H1 (cell line): ENCODE measurements at regions not wholly inside any gene's neighbourhood (a gene's known extent, or its start where the extent isn't known, plus 50 kb on each side); places are given as distances from the start of the nearest gene placed in this dataset.

ENCODE experiments used
- CTCF ChIA-PET: fragments of 300-600 bp; sonication (Branson Sonifier 250); formaldehyde crosslinking; loops from one replicate; lab custom pipeline; 2021; ENCODE audit not compliant: partially characterized antibody; lab: Charles Lee
- POLR2A ChIA-PET: fragments of 300-600 bp; sonication (Branson Sonifier 250); formaldehyde crosslinking; loops from one replicate; lab custom pipeline; 2021; ENCODE audit warnings: inconsistent platforms; ENCODE audit not compliant: partially characterized antibody; lab: Charles Lee
- DNase-seq, 2 experiments: peaks; one replicate each; pipeline versions ENCODE4 v3.0.0 to v3.0.0-alpha.2; 2010 to 2022; ENCODE audit warnings: low spot score in 2 of 2, low read depth in 1 of 2, mixed read lengths in 1 of 2
- FAIRE-seq: peaks from 2 replicates; lab custom pipeline; 2011; peaks lifted over from hg19 to GRCh38; lab: Jason Lieb, UNC
- H2AFZ ChIP-seq: 2 replicates; pipeline ENCODE4 v1.8.1; 2012; ENCODE audit warnings: low read length, inconsistent platforms
- H2AK5ac ChIP-seq: 2 replicates; pipeline ENCODE4 v1.6.1; 2013; ENCODE audit warnings: low read depth, low read length
- H2BK120ac ChIP-seq: replicated peaks from 2 replicates; pipeline ENCODE3; 2013; ENCODE audit warnings: low read depth, low read length, inconsistent platforms
- H2BK12ac ChIP-seq: 2 replicates; pipeline ENCODE4 v1.6.1; 2013; ENCODE audit warnings: low read depth, low read length
- H2BK15ac ChIP-seq: 2 replicates; pipeline ENCODE4 v1.6.1; 2013; ENCODE audit warnings: low read length
- H2BK20ac ChIP-seq: 2 replicates; pipeline ENCODE4 v1.6.1; 2013; ENCODE audit warnings: low read length
- H2BK5ac ChIP-seq: 2 replicates; pipeline ENCODE4 v1.6.1; 2013; ENCODE audit warnings: low read depth, low read length
- H3K14ac ChIP-seq: 2 replicates; pipeline ENCODE4 v1.6.1; 2013; ENCODE audit warnings: inconsistent platforms; ENCODE audit not compliant: insufficient read length
- H3K18ac ChIP-seq: 2 replicates; pipeline ENCODE4 v1.6.1; 2013; ENCODE audit warnings: low read length; ENCODE audit errors: extremely low read depth
- H3K23ac ChIP-seq: 2 replicates; pipeline ENCODE4 v1.6.1; 2013; ENCODE audit warnings: inconsistent platforms; ENCODE audit not compliant: insufficient read length
- H3K23me2 ChIP-seq: 2 replicates; pipeline ENCODE4 v1.6.1; 2013; ENCODE audit warnings: low read depth, low read length
- H3K27ac ChIP-seq: 2 replicates; pipeline ENCODE4 v1.6.1; 2011; ENCODE audit warnings: low read depth, low read length, inconsistent platforms
- H3K27me3 ChIP-seq, 4 experiments: replicated peaks in 1 of 4; 1 replicate in 1 of 4; 2 replicates in 3 of 4; pipeline versions ENCODE4 v1.6.1 to v1.8.1; 2011 to 2013; ENCODE audit warnings: low read length in 3 of 4, mild to moderate bottlenecking in 3 of 4, inconsistent platforms in 2 of 4, mixed read lengths in 2 of 4, moderate library complexity in 1 of 4; ENCODE audit not compliant: control insufficient read depth in 3 of 4, insufficient read depth in 3 of 4; ENCODE audit errors: extremely low read depth in 1 of 4
- H3K36me3 ChIP-seq, 4 experiments: 2 replicates each; pipeline versions ENCODE4 v1.6.1 to v1.8.1; 2011 to 2013; ENCODE audit warnings: mild to moderate bottlenecking in 4 of 4, low read length in 3 of 4, moderate library complexity in 2 of 4, control low read depth in 1 of 4, inconsistent platforms in 1 of 4; ENCODE audit not compliant: insufficient read depth in 4 of 4, control insufficient read depth in 2 of 4
- H3K4ac ChIP-seq: replicated peaks from 2 replicates; pipeline ENCODE3; 2013; ENCODE audit warnings: low read length, low read depth, mixed read lengths, inconsistent platforms; ENCODE audit not compliant: insufficient read length
- H3K4me1 ChIP-seq, 4 experiments: replicated peaks in 1 of 4; 1 replicate in 1 of 4; 2 replicates in 3 of 4; pipeline versions ENCODE4 v1.6.1 to v1.8.1; 2011 to 2013; ENCODE audit warnings: low read length in 3 of 4, inconsistent platforms in 2 of 4, mixed read lengths in 1 of 4; ENCODE audit not compliant: insufficient read depth in 4 of 4, control insufficient read depth in 3 of 4
- H3K4me2 ChIP-seq, 2 experiments: 2 replicates each; pipeline versions ENCODE4 v1.6.1 to v1.8.1; 2011 to 2013; ENCODE audit warnings: low read depth in 2 of 2, low read length in 2 of 2, control low read depth in 1 of 2, inconsistent platforms in 1 of 2, mild to moderate bottlenecking in 1 of 2; ENCODE audit not compliant: insufficient read depth in 1 of 2
- H3K4me3 ChIP-seq, 4 experiments: fragments of 200-600, 300-600 bp in 1 of 4; sonication (generic), shearing (Covaris generic), sonication (Bioruptor Twin) in 1 of 4; 2 replicates each; pipeline versions ENCODE4 v1.5.1 to v1.8.1; 2011 to 2016; ENCODE audit warnings: low read length in 4 of 4, low read depth in 3 of 4, control low read depth in 2 of 4, inconsistent platforms in 2 of 4, mild to moderate bottlenecking in 2 of 4, mixed read lengths in 1 of 4, moderate library complexity in 1 of 4; ENCODE audit not compliant: insufficient read depth in 2 of 4; ENCODE audit errors: extremely low read depth in 1 of 4
- H3K56ac ChIP-seq: replicated peaks from 2 replicates; pipeline ENCODE3; 2013; ENCODE audit warnings: low read depth, mild to moderate bottlenecking, mixed read lengths, low read length, inconsistent platforms; ENCODE audit not compliant: insufficient read length
- H3K79me1 ChIP-seq: 2 replicates; pipeline ENCODE4 v1.6.1; 2013; ENCODE audit warnings: low read depth, low read length, control low read depth
- H3K79me2 ChIP-seq, 2 experiments: 2 replicates each; pipeline versions ENCODE4 v1.6.1 to v1.8.1; 2012 to 2013; ENCODE audit warnings: low read length in 2 of 2, mild to moderate bottlenecking in 2 of 2, inconsistent platforms in 1 of 2; ENCODE audit not compliant: insufficient read depth in 2 of 2, control insufficient read depth in 1 of 2
- H3K9ac ChIP-seq, 4 experiments: replicated peaks in 1 of 4; 1 replicate in 1 of 4; 2 replicates in 3 of 4; pipeline versions ENCODE4 v1.6.1 to v1.8.1; 2011 to 2013; ENCODE audit warnings: low read depth in 3 of 4, low read length in 3 of 4, control low read depth in 2 of 4, mild to moderate bottlenecking in 2 of 4, moderate library complexity in 2 of 4, inconsistent platforms in 1 of 4; ENCODE audit errors: extremely low read depth in 1 of 4
- H3K9me3 ChIP-seq, 2 experiments: 2 replicates each; pipeline versions ENCODE4 v1.6.1 to v1.8.1; 2012 to 2013; ENCODE audit warnings: mild to moderate bottlenecking in 2 of 2, moderate library complexity in 2 of 2, control low read depth in 1 of 2, inconsistent platforms in 1 of 2, low read depth in 1 of 2, low read length in 1 of 2, mixed read lengths in 1 of 2; ENCODE audit not compliant: insufficient read depth in 2 of 2
- H4K20me1 ChIP-seq, 2 experiments: replicated peaks in 1 of 2; 2 replicates each; pipeline versions ENCODE3 to v1.8.1; 2011 to 2013; ENCODE audit warnings: inconsistent platforms in 2 of 2, low read length in 2 of 2, mild to moderate bottlenecking in 1 of 2; ENCODE audit not compliant: insufficient read depth in 2 of 2, control insufficient read depth in 1 of 2
- H4K5ac ChIP-seq: 2 replicates; pipeline ENCODE4 v1.6.1; 2013; ENCODE audit warnings: low read length, low read depth, mixed read lengths, inconsistent platforms; ENCODE audit not compliant: insufficient read length
- H4K8ac ChIP-seq: 2 replicates; pipeline ENCODE4 v1.8.0; 2013; ENCODE audit warnings: mild to moderate bottlenecking, moderate library complexity, low read length, inconsistent platforms; ENCODE audit not compliant: insufficient read depth; ENCODE audit errors: extremely low read depth
- H4K91ac ChIP-seq: replicated peaks from 2 replicates; pipeline ENCODE3; 2013; ENCODE audit warnings: low read length, mixed read lengths, inconsistent platforms; ENCODE audit not compliant: insufficient read length
- NRF1 ChIP-seq: IDR thresholded peaks from 2 replicates; pipeline ENCODE4 v1.6.1; 2011; ENCODE audit warnings: mild to moderate bottlenecking, low read depth, low read length, improper control_type of control experiment
- WGBS, 2 experiments: shearing (Covaris generic) in 1 of 2; methylation state at CpG; one replicate each; pipeline versions ENCODE4 v1.1.6 to v1.1.7; 2013 to 2015; ENCODE audit warnings: low lambda C conversion rate in 2 of 2, mixed read lengths in 2 of 2, inconsistent platforms in 1 of 2, low coverage in 1 of 2, missing lambda C conversion rate in 1 of 2; ENCODE audit not compliant: insufficient replicate concordance in 2 of 2, insufficient coverage in 1 of 2, insufficient read length in 1 of 2; ENCODE audit errors: extremely low coverage in 1 of 2, missing lambda C conversion rate in 1 of 2; 5-methylcytosine and 5-hydroxymethylcytosine counted together

DNA sequence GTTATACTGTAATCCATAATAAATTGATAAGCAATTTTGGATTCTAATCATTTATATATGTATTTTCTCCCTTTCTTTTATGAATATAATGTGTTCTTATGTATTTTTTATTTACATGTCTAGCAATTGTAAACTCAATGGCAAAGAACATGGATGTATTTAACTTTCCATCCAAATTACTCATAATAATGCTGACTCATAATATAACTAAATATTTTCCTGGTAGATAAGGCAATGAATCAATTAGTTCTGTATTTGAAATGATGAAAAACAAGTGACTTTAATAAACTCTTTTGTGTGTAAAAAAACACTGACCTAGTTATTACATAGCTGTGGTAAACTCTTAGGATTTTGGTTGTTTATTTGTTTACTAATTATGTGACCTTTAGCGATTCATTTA lies 211.2 kb downstream of the DTHD1 start:
- Histone ChIP-seq H3K27ac (no peak overlapping the region), H4K20me1 (no peaks in the 10 kb centered on the region), H3K79me1 (no peaks in the 10 kb centered on the region), H4K91ac (no peak overlapping the region), H3K27me3 (no peaks in the 10 kb centered on the region), H2BK120ac (no peak overlapping the region), H2AFZ (no peak overlapping the region), H3K4me1 (no peaks in the 10 kb centered on the region), H3K56ac (no peak overlapping the region), H3K4me3 (no peak overlapping the region), H2BK12ac (no peak overlapping the region), H3K18ac (no peak overlapping the region), H3K79me2 (no peaks in the 10 kb centered on the region), H4K5ac (no peak overlapping the region), H2BK5ac (no peak overlapping the region), H3K9me3 (no peaks in the 10 kb centered on the region), H2AK5ac (no peak overlapping the region), H2BK20ac (no peak overlapping the region), H3K4ac (no peak overlapping the region), H3K23ac (no peak overlapping the region), H3K14ac (no peak overlapping the region), H3K36me3 (no peaks in the 10 kb centered on the region), H3K9ac (no peak overlapping the region), H3K4me2 (no peak overlapping the region), H3K23me2 (no peaks in the 10 kb centered on the region), H2BK15ac (no peak overlapping the region), H4K8ac (no peak overlapping the region)
- ChIA-PET POLR2A (no interaction called here), CTCF (no interaction called here)
- no peak for FAIRE-seq
- no peak for DNase-seq
- WGBS, 2 experiments = 96% methylated on average over 1 of the region's 1 CpG; no CpG with 5 or more reads in 1 of the 2 experiments
- no peak for TF ChIP-seq NRF1
